GM21786 (cell line): ENCODE measurements at regions not wholly inside any gene's neighbourhood (a gene's known extent, or its start where the extent isn't known, plus 50 kb on each side); places are given as distances from the start of the nearest gene placed in this dataset.
"Not testable (repeated sequence)": the region's sequence is repeated elsewhere in the genome, so short reads cannot be mapped to it uniquely, and the experiment has no call there.

ENCODE experiments used
- ATAC-seq: cut with Tn5 transposase; IDR thresholded peaks from one replicate; pipeline ENCODE4 v1.9.1; 2021; ENCODE audit not compliant: unreplicated experiment

DNA sequence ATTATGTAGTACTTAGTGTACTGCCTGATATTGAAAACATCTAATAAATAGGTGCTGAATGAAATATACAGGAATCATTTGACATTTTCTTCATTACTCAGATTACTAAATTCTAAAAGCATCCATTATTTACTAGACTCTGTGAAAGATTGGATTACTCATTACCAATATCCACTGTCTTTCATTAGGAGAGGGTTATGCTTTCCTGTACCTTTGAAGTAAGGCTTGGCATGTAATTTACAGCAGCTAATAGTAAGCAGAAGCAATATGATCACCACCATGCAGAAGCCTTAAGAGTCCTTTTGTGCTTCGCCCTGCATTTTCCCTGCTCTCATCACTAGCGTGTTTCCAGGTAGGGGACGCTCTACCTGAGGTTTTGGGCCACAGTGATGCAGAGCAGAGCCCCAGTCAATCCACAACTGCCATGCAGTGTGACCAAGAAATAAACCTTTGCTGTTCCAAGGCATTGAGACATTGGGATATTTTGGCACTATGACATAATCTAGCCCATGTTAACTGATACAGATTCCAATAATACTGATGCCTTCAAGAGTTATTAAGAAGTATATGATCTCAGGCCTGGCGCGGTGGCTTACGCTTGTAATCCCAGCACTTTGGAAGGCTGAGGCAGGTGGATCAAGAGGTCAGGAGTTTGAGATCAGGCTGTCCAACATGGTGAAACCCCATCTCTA lies 502.8 kb upstream of the MARCKS start:
- ATAC-seq: no peak

DNA sequence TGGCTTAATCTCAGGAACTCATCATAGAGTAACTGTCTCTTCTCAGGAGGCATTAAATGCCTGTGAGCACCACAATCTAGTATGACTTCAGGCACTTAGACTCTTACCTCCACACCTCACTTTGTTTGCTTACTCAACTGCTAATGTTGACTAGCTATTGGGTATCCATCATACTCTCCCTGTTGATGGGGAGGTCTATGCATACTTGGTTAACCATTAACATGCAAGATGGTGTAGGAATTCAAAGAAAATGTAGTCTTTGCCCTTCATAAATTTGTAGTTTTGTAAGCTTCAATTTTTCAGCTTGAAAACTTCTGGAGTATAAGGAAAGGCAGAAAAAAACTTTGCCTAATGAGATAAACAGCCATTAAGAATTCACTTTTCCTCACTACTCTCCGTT lies 501.0 kb upstream of the MARCKS start:
- no peak for ATAC-seq

DNA sequence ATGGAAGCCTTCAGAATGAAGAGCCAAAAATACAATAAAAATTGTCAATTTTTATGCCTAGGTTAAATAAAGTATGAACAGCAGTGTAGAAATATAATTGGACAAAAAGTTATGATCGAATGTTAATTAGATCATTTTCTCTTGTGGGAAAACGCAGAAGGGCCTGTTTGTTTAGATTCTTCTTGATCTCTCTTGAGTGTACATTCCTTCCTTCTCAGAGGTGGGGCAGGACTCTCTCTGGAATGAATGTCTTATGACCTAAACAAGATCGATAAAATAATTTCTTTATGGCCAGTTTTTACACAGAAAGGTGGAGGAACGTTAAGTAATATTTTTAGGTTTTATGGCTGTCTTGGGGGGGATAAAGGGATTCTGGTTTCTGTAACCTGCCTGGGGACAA lies 500.1 kb upstream of the MARCKS start:
- no peak for ATAC-seq

DNA sequence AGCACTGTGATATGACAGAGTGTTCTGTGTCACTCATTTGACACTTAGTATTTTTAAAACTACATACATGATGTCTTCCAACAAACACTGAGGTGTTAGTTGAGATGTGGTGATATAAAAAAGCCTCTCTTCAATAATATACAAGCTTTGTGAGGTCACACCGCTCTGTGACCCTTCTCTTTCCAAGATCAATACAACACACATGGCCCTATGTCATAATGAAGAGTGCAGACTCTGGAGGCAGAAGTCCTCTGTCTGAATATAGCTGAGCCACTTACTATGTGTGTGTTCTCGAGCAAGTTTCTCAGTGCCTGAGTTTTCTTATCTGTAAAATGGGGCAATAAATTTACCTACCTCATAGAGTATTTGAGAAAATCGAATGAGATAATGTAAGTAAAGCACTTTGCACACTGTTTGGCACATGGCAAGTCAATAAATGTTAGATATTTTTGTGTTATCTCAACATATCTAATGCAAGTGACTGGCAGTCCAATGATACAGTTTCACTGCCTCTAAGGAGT lies 499.0 kb upstream of the MARCKS start:
- no peak for ATAC-seq

DNA sequence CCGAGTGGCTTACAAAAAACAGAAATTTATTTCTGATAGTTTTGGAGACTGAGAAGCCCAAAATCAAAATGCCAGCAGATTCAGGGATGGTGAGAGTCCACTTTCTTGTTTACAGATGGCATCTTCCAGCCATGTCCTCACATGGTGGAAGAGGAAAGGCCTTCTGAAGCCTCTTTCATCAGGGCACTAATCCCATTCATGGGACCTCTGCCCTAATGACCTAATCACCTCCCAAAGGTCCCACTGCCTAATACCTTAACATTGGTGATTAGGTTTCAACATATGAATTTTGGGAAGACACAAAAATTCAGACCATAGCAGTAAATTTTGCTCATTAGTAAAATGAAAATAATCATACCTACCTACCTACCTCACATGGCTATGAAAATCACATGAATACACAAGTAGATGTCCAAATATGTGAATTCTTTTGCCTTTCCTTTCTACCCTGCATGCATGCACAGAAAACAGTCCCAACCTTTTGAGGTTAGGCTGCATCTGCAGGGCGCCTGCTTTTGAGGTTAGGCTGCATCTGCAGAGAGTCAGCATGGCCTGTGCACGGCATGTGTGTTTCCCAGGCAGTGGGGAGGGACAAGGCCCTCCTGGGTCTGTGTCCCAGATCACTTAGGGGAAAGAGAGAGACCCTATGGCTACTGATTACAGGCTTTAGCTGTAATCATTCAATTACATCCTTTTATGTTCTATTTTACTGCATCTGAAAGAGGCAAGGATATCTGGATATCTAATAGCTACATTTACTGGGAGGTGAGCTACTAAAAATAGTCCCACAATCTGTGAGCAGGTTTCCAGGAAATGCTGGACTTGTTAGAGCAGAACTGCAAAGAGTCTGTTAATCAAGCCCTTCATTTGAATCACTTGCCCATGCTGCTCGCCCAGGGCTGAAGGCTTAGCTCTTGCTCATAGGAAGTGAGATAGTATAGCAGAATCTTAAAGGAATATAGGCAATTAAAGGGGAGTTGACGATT lies 497.7 kb upstream of the MARCKS start:
- no peak for ATAC-seq

DNA sequence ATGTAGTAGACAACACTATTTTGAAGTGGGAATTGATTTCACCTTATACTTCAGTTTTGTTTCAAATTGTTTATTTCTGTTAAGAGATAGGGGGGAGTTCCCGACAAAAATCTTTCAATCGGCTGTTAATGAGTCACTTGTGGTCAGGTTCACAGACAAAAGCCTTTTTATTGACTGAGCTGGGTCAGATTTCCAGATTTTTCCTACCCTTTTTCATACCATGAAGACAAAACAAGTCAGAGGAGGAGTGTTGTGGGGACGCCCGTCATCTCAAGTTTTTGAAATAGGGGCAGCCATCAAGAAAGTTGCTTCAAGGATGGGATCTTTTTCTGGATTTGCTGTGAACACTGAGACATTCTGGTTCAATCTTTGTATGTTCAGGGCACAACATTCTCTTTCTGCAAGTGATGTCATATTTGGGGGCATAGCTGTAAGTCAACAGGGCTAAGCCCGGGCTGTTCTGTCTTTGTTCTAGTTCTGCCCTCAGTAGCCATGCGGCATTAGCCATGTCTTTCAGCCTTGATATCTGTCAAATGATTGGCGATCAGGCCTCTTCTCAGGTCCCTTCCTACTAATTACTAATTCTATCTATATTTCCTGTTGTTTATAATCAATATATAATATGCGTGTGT lies 496.0 kb upstream of the MARCKS start:
- no peak for ATAC-seq

DNA sequence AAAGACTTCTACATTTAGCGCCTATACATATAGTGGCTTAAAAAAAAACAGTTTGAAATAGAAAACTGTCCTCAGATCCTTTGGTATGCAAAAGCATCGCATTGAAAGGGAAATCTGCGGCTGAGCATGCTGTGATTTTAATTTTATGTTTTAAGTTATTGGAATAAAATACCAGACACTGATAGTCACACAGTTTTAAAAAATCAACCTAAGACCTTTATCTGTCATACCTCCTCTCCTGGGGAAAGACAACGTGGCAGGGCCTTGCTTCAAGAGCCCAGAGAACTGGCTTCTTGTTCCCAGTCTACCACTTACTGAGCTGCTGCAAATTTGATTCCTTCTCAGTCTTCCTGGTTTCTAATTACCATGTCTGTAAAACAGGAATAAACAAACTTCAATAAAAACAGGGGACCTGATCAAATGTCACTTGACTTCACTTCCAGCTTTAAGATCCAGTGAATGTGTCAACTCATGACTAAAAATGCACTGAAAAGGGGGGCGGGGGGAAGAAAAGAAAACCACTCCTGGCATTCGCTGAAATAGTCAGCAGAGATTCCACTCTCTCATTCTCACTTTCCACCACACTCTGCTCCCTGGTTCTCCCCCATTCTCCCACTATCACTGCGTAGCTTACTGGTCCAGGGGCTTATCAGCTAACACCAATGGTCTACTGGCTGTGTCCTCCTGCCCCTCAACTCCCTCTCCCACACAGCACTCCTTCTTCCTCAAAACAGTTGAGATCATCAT lies 494.7 kb upstream of the MARCKS start:
- ATAC-seq: no peak

DNA sequence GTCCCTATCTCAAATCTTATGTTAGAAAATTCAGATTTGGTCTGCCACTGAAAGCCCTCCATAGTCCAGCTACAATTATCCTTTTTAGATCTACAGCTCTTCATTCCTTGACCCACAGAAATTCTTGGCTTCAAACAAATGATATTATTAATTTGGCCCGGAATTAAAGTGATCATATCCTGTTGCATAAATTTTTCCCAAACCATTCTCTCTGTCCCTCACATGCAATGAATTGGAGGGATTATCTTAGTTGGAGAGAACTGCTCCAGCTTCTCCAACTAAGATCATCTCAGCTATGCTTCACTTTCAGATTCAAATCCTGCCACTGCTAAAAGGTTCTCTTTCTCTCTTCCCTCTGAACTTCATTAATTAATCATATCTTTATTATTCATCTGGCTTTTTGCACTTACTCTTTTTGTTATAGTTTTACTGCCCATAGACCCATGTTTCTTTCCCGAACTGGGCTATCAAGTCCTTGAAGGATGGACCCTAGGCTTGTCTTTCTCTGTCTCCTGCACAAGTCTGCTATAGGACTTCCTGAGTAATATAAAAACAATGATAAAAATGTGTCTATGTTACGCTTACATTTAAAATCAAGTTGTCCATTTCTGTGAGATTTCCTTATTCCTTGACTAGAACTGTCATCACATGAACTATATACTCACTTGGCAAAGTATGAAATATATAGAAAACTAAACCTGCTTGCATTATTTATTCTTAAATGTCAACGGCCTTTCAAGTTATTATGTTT lies 493.9 kb upstream of the MARCKS start:
- no peak for ATAC-seq

DNA sequence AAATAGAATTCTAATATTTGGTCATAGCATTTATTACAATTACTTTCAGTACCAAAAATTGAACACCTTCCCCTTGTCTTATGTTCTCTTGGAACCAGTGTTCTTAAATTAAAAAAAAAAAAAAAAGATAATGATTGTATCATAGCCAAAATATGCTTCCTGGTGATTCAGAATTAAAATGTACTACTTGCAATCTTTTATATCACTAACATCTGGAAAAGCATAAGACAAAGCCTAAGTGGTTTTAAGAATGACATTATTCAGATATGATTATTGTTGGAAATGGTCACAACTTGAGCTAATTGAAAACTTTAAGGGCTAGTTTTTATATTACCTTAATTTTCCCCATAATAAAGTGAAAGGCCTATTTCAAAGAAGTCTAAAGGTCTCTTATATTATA lies 493.3 kb upstream of the MARCKS start:
- no peak for ATAC-seq

DNA sequence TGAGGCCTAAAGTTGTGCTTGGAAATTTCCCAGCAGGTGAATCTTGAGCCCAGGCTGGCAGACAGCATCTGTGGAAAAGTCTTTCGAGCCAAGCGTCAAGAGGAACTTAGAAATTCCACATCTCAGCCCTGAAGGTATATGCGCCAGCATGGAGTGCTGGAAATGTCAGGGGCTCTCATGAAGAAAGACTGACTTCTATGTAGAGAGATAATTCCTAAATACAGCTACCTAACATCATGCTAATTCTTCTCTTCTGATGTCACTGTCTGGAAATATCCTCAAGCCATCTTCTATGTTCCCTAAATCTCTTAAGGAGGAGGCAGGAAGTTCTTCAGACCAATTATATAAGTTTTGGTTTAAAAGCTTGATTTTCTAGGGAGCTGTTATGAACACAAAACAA lies 492.4 kb upstream of the MARCKS start:
- ATAC-seq: no peak

DNA sequence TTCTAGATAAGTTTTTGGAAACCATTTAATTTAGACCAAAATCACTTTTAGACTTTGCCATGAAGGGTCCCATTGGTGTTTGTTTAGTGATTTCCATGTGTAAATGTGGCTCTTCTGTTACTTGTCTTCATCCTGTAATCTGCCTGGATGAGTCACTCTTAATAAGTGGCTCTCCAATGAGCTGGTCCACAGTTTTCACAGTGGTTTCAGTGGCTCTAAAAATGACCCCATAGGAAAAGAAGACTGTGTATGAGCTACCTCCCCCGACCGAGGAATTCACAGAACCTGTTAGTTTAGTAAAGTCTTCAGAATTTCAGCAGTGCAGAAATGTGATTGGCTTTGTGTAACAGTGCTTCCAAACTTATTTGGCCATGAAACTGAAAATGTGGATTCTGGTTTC lies 492.0 kb upstream of the MARCKS start:
- ATAC-seq: no peak

DNA sequence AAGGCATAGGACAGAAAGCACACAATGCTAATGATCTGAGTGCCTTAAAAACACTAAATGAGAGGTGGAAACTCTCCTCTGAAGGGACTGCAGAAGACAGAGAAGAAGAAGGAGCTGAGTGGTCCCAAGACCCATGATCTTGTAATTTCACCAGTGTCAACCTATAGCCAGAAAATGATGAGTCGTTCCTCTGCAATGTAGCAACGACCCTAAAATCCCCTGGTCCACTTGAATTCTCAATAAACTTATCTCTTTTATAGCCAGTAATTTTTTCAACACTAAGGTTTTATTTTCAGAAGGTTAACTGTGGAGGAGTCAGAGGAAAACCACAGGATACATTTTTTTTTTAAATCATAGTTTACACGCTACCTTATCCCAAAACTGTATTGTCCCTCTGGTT lies 490.6 kb upstream of the MARCKS start:
- no peak for ATAC-seq

DNA sequence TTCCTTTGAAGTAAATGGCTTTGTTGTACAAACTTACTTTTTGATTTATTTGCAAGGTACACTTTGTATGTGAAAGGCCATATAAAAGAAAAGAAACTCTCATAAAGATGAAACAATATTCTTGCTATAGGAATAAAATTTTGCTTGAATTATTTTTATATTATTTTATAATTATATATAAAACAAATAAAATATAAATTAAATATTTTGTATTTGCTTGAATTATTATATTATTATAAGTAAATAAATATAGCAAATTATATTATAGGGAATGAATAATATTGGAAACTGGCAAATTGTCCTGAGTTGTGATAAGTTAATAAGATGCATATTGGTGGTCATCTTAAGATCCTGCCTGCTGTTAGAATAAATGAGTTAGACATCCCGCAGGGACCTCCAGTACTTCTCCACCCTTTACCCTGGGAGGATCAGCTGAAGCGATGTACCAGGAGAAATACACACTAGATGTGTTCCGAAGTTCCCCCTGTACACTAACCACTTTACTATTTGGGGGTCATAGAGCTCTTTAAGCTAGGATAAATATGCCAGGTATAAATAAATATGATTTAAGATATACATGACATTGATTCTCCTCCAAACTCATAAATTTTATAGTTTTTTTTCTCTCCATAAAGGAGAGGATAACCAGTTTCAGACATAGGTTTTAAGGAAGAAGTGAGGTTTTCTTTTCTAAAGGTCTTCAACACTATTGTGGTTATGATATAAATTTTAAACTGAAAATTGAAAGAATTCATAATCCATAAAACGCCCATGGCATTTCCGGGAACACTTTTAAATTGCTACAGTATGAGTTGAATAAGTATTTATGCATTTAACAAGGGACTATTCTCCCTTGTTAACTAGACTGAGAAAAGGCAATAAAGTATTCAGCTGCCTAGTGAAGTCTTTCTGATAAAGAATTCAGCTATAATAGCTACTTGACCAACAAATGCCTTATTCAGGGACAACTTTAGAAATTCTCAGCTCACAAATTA lies 486.3 kb upstream of the MARCKS start:
- ATAC-seq: no peak

DNA sequence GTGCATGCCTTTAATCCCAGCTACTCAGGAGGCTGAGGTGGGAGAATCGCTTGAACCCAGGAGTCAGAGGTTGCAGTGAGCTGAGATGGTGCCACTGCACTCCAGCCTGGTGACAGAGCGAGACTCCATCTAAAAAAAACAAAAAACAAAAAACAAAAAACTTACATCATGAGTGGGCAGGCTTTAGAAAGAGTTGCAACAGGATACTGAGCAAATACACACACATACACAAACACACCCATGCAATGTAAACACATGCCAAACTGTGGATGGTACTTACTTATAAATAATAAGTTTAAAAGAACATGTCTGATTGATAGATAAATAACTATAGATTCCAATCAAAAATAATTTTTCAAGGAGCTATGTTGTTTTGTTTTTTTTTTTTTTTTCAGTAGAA lies 481.7 kb upstream of the MARCKS start:
- ATAC-seq: not testable (repeated sequence)

DNA sequence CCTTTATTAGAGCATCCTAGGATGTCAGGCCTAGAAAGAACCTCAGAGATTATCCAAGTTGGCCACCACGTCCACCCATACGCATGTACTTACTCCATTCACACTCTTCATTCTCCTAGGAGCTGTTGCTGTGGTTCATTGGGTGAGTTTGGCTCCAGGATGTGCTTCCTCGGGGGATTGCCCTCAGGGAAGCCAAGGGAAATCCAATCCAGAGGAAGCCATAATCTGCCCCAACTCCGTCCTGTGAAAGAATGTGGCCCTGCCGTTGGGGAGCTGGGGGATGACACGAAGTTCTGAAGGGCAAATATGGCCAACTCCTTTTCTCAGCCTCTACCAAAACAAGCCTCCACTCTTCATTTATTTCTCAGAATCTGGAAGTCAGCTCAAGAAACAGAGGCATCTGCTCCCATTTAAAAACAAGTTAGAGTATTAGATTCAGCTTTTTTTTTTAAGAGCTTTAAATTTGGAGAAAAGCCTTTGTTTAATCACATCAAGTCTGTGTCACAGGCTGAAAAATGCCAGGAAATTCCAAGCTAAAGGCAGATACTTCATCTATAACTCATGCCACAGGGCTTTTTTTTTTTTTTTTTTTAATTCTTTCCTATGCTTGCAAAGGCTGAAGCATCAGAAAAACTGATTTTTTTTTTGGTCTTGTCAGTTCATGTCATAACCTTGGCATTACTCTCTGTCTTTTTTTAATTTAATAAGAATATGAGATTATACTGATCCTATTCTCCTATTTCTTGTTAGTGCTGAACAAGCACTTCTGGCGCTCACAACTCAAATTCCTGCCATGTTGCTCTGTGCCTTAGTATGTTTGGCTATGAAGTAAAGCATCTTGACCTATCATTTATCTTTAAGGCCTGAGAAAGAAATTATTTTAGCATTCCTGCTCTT lies 480.9 kb upstream of the MARCKS start:
- ATAC-seq: no peak

DNA sequence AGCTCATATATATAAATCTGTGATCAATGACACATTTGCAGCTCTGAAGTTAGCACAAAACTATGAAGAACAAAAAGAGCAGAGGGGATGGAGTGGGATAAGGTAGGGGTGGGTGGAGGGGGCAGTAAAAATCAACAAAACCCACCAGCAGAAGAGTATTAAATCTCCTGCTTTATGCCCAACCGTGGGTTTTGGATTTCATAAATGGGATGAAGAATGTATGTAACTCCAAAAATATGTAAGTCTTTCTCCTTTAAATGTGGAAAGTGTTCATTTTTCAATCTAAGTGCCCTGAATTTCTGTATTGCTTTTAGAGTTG lies 480.3 kb upstream of the MARCKS start:
- no peak for ATAC-seq

DNA sequence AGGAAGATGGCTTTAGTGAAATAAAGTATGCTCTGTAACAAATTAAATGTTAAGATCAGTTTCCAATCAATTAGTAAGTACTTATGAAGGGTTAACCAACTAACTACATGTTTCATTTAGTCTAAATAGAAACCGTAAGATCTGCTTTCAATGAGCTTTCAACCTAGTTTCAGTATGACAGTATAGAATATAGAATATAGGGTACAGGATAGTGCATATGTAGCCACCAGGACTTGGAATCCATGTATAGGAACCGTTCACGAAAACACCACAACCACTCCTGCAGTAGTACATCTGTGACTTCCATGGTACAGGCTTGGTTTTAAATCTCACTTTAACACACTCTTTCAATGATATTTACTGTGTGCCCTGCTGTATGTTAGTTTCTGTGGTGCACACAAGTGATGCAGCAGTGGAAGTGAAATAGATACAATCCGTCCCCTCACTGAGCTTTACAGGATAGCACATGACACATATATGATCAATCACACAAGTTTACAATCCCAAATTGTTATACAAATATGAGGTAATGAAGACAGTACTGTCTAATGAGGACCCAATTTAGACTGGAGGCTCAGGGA lies 479.7 kb upstream of the MARCKS start:
- peak; percentile 69 for ATAC-seq

DNA sequence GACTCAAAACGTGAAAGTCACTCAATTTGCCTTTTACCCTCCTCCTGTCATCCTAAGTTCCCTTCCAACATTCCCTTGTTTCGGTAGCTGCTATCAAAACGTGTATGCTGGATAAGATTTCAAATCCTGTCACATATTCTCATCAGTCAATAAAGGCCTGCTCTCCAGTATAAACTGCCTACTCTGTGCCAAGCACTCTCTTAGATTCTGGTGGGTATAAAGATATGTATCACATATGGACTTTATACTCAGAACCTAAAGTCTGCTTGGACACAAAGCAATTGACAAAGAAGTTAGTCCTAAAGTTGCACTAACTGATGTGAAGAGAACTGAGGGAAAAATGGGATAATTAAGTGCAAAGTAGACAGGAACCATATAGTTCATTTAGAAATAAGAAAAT lies 476.6 kb upstream of the MARCKS start:
- ATAC-seq: no peak
